SK-N-SH (cell line): ENCODE measurements at regions not wholly inside any gene's neighbourhood (a gene's known extent, or its start where the extent isn't known, plus 50 kb on each side); places are given as distances from the start of the nearest gene placed in this dataset.
A peak's percentile ranks its signal among the peaks of the same experiment; 100 is the strongest.

Experiments
- CTCF ChIA-PET: fragments of 300-600, 350-600 bp; formaldehyde crosslinking; extraction: SDS; loops from one replicate; lab custom pipeline; 2021; lab: Yijun Ruan, JAX
- POLR2A ChIA-PET: fragments of 350-600 bp; sonication (Branson Sonifier 250); formaldehyde crosslinking; extraction: SDS; loops from one replicate; lab custom pipeline; 2020; ENCODE audit warnings: antibody characterized with exemption, inconsistent platforms; lab: Yijun Ruan, JAX
- DNase-seq: peaks from one replicate; pipeline ENCODE4 v3.0.0; 2012
- H2AFZ ChIP-seq: fragments of 200-600 bp; sonication (generic); 2 replicates; pipeline ENCODE4 v1.8.1; 2016; ENCODE audit warnings: antibody characterized with exemption, mild to moderate bottlenecking, low read depth
- H3F3A ChIP-seq: fragments of 200-600 bp; sonication (generic); replicated peaks from 2 replicates; pipeline ENCODE3; 2016; ENCODE audit warnings: antibody characterized with exemption, mild to moderate bottlenecking; ENCODE audit not compliant: insufficient read depth
- H3K27ac ChIP-seq, 2 experiments: fragments of 200-500 bp in 1 of 2; fragments of 200-600 bp in 1 of 2; sonication (Bioruptor generic) in 1 of 2; sonication (generic), shearing (Covaris generic) in 1 of 2; 2 replicates each; pipeline versions ENCODE4 v1.5.1 to v1.6.1; 2014 to 2016; ENCODE audit warnings: low read depth in 2 of 2, inconsistent platforms in 1 of 2, low read length in 1 of 2, mild to moderate bottlenecking in 1 of 2, mixed read lengths in 1 of 2
- H3K27me3 ChIP-seq: fragments of 200-600 bp; sonication (generic), shearing (Covaris generic); 2 replicates; pipeline ENCODE4 v1.6.1; 2016; ENCODE audit warnings: mixed run types; ENCODE audit not compliant: insufficient read depth
- H3K36me3 ChIP-seq, 2 experiments: fragments of 200-500 bp in 1 of 2; fragments of 200-600 bp in 1 of 2; sonication (Bioruptor generic) in 1 of 2; sonication (generic) in 1 of 2; replicated peaks in 1 of 2; 2 replicates each; pipeline versions ENCODE3 to v1.5.1; 2014 to 2016; ENCODE audit warnings: low read length in 1 of 2, mild to moderate bottlenecking in 1 of 2; ENCODE audit not compliant: insufficient read depth in 2 of 2, control insufficient read depth in 1 of 2
- H3K4me1 ChIP-seq, 2 experiments: fragments of 200-500 bp in 1 of 2; fragments of 200-600 bp in 1 of 2; sonication (Bioruptor generic) in 1 of 2; sonication (generic), shearing (Covaris generic) in 1 of 2; 2 replicates each; pipeline versions ENCODE4 v1.5.1 to v1.6.1; 2014 to 2016; ENCODE audit warnings: low read depth in 1 of 2, low read length in 1 of 2, mixed run types in 1 of 2; ENCODE audit not compliant: insufficient read depth in 2 of 2, control insufficient read depth in 1 of 2
- H3K4me2 ChIP-seq: fragments of 200-600 bp; sonication (generic), shearing (Covaris generic); 2 replicates; pipeline ENCODE4 v1.6.1; 2017; ENCODE audit warnings: mixed run types
- H3K4me3 ChIP-seq, 2 experiments: fragments of 200-500 bp in 1 of 2; fragments of 200-600 bp in 1 of 2; sonication (Bioruptor generic) in 1 of 2; sonication (generic), shearing (Covaris generic) in 1 of 2; 2 replicates each; pipeline versions ENCODE4 v1.5.1 to v1.8.1; 2014 to 2016; ENCODE audit warnings: low read depth in 2 of 2, inconsistent platforms in 1 of 2, low read length in 1 of 2, mild to moderate bottlenecking in 1 of 2, mixed read lengths in 1 of 2, moderate library complexity in 1 of 2
- H3K79me2 ChIP-seq: fragments of 200-600 bp; sonication (generic); 2 replicates; pipeline ENCODE4 v1.8.1; 2017; ENCODE audit warnings: mild to moderate bottlenecking; ENCODE audit not compliant: insufficient read depth
- H3K9ac ChIP-seq: fragments of 200-600 bp; sonication (generic); 2 replicates; pipeline ENCODE4 v1.6.1; 2017; ENCODE audit warnings: mixed run types
- H3K9me2 ChIP-seq: fragments of 200-600 bp; sonication (generic); 2 replicates; pipeline ENCODE4 v1.6.1; 2017; ENCODE audit warnings: mixed run types
- H3K9me3 ChIP-seq: fragments of 200-600 bp; sonication (generic); 2 replicates; pipeline ENCODE4 v1.6.1; 2017; ENCODE audit warnings: mixed run types, mild to moderate bottlenecking, moderate library complexity
- H4K20me1 ChIP-seq: fragments of 200-600 bp; sonication (generic); 2 replicates; pipeline ENCODE4 v1.6.1; 2017; ENCODE audit warnings: mild to moderate bottlenecking, mixed run types; ENCODE audit not compliant: insufficient read depth
- EP300 ChIP-seq, 2 experiments: IDR thresholded peaks; 2 replicates each; pipeline versions ENCODE4 v1.4.0 to v1.6.1; 2012; ENCODE audit warnings: borderline replicate concordance in 1 of 2, low read depth in 1 of 2, low read length in 1 of 2
- FOSL2 ChIP-seq: IDR thresholded peaks from 2 replicates; pipeline ENCODE4 v1.4.0; 2012; ENCODE audit warnings: low read depth, mild to moderate bottlenecking, moderate library complexity, borderline replicate concordance
- FOXM1 ChIP-seq: IDR thresholded peaks from 2 replicates; pipeline ENCODE4 v1.4.0; 2012; ENCODE audit warnings: low read depth, mild to moderate bottlenecking
- GABPA ChIP-seq: IDR thresholded peaks from 2 replicates; pipeline ENCODE4 v1.4.0; 2012; ENCODE audit warnings: low read depth, mild to moderate bottlenecking
- GATA2 ChIP-seq: sonication (generic); formaldehyde crosslinking; IDR thresholded peaks from 2 replicates; pipeline ENCODE4 v1.5.0; 2020; ENCODE audit warnings: mild to moderate bottlenecking, missing genetic modification reagents
- IRF3 ChIP-seq: fragments of 150-350 bp; IDR thresholded peaks from 2 replicates; pipeline ENCODE4 v1.6.1; 2016; ENCODE audit warnings: mild to moderate bottlenecking, low read depth, low read length
- JUND ChIP-seq: IDR thresholded peaks from 2 replicates; pipeline ENCODE4 v1.4.0; 2012
- MAX ChIP-seq: IDR thresholded peaks from 2 replicates; pipeline ENCODE4 v1.4.0; 2012; ENCODE audit warnings: low read depth
- NFIC ChIP-seq: IDR thresholded peaks from 2 replicates; pipeline ENCODE4 v1.4.0; 2012; ENCODE audit warnings: borderline replicate concordance
- NRF1 ChIP-seq: IDR thresholded peaks from 2 replicates; pipeline ENCODE4 v1.6.1; 2012; ENCODE audit warnings: low read depth, mild to moderate bottlenecking, low read length
- PBX3 ChIP-seq: IDR thresholded peaks from 2 replicates; pipeline ENCODE4; 2012
- POLR2AphosphoS5 ChIP-seq: IDR thresholded peaks from 2 replicates; pipeline ENCODE4 v1.6.1; 2012; ENCODE audit warnings: low read depth, low read length
- RAD21 ChIP-seq: IDR thresholded peaks from 2 replicates; pipeline ENCODE4 v1.6.1; 2012; ENCODE audit warnings: mild to moderate bottlenecking, low read length
- RCOR1 ChIP-seq: fragments of 150-350 bp; IDR thresholded peaks from 2 replicates; pipeline ENCODE4 v1.6.1; 2017; ENCODE audit warnings: antibody characterized with exemption, low read length
- RFX5 ChIP-seq: IDR thresholded peaks from 2 replicates; pipeline ENCODE4 v1.6.1; 2012; ENCODE audit warnings: mild to moderate bottlenecking, improper control_type of control experiment, low read length
- RXRA ChIP-seq: IDR thresholded peaks from 2 replicates; pipeline ENCODE4 v1.4.0; 2012; ENCODE audit warnings: low read depth, mild to moderate bottlenecking, borderline replicate concordance
- TCF12 ChIP-seq: IDR thresholded peaks from 2 replicates; pipeline ENCODE4 v1.4.0; 2012
- WGBS: methylation state at CpG from one replicate; pipeline ENCODE4 v1.1.6; 2017; ENCODE audit warnings: low lambda C conversion rate; 5-methylcytosine and 5-hydroxymethylcytosine counted together

GRCh38 chr10:36606234-36606839 lies 519.1 kb upstream of the ANKRD30A start (continued):
- TF ChIP-seq MAX (peak; percentile 37; the same call in 1 of the 2 replicates), RXRA (0 out of 2 replicates have a peak, but pooled peaks have one; percentile 38)
- TF ChIP-seq, all 33 proteins: peak for 13

GRCh38 chr10:36604316-36604715 lies 521.1 kb upstream of the ANKRD30A start:
- no peaks in the 10 kb centered on the region for H3K27me3 ChIP-seq
- H3K9ac ChIP-seq, result no peak overlapping the region
- H2AFZ ChIP-seq, result no peak overlapping the region
- DNase-seq, result no peak
- no peaks in the 10 kb centered on the region for H3K9me2 ChIP-seq
- no peak overlapping the region for H3K4me3 ChIP-seq
- peaks cover 39% of the 10 kb centered on the region for H3F3A ChIP-seq
- WGBS, result 97% methylated on average over 2 of the region's 2 CpGs
- no peaks in the 10 kb centered on the region for H3K9me3 ChIP-seq
- H3K4me2 ChIP-seq, result no peak overlapping the region
- no peaks in the 10 kb centered on the region for H3K36me3 ChIP-seq
- no peaks in the 10 kb centered on the region for H4K20me1 ChIP-seq
- peaks cover 0 to 47% of the 10 kb centered on the region in 2 experiments; a peak in 3 of 4 replicates for H3K4me1 ChIP-seq
- H3K79me2 ChIP-seq, result no peaks in the 10 kb centered on the region
- ChIA-PET POLR2A (no interaction called here), CTCF (no interaction called here)
- TF ChIP-seq GATA2, result no peak
- H3K27ac ChIP-seq, result no peak overlapping the region

- Histone ChIP-seq H4K20me1 (no peaks in the 10 kb centered on the region), H3F3A (peaks cover 39% of the 10 kb centered on the region), H3K9me3 (no peaks in the 10 kb centered on the region), H2AFZ (no peak overlapping the region), H3K79me2 (no peaks in the 10 kb centered on the region), H3K4me1 (peaks cover 0 to 43% of the 10 kb centered on the region in 2 experiments; a peak in 3 of 4 replicates), H3K36me3 (no peaks in the 10 kb centered on the region), H3K9me2 (no peaks in the 10 kb centered on the region), H3K9ac (no peak overlapping the region), H3K27ac (no peak overlapping the region), H3K27me3 (no peaks in the 10 kb centered on the region), H3K4me2 (no peak overlapping the region), H3K4me3 (no peak overlapping the region)
- no peak for TF ChIP-seq RFX5
- TF ChIP-seq RAD21, result no peak
- TF ChIP-seq FOXM1, result no peak
- no peak for TF ChIP-seq NFIC
- no peak for TF ChIP-seq GABPA
- DNase-seq, result no peak
- WGBS, result 92% methylated on average over 4 of the region's 4 CpGs
- CTCF ChIA-PET, result no interaction called here
- POLR2A ChIA-PET, result no interaction called here
These were observed 521.7 kb upstream of the ANKRD30A start for GRCh38 chr10:36603688-36604087.

GRCh38 chr10:36602374-36602773 lies 523.0 kb upstream of the ANKRD30A start:
- H3K27ac ChIP-seq, result peak overlapping the region in 1 of 2 experiments; percentile 61; a peak in 2 of 4 replicates
- H3K4me2 ChIP-seq, result peak overlapping the region; percentile 29; the same call in 1 of the 2 replicates
- no peaks in the 10 kb centered on the region for H3K27me3 ChIP-seq
- H4K20me1 ChIP-seq, result no peaks in the 10 kb centered on the region
- no peak overlapping the region; a peak in 1 of 4 replicates for H3K4me3 ChIP-seq
- WGBS, result 27% methylated on average over 4 of the region's 4 CpGs
- 0 out of 2 replicates have a peak overlapping the region, but pooled peaks have one; percentile 29 for H2AFZ ChIP-seq
- no peaks in the 10 kb centered on the region for H3K79me2 ChIP-seq
- TF ChIP-seq TCF12 (peak; percentile 74), FOXM1 (0 out of 2 replicates have a peak, but pooled peaks have one; percentile 39), RCOR1 (no peak), JUND (peak; percentile 65), POLR2AphosphoS5 (no peak), EP300 (IDR thresholded peaks at IDR 0.05; ENCODE audit: borderline replicate concordance in 1 of 2, low read depth in 1 of 2, low read length in 1 of 2) (peak in 1 of 2 experiments; percentile 73; a peak in 1 of 4 replicates), PBX3 (peak; percentile 66), IRF3 (no peak), NRF1 (no peak), NFIC (peak; percentile 33; the same call in 1 of the 2 replicates), FOSL2 (peak; percentile 74; the same call in 1 of the 2 replicates)
- CTCF ChIA-PET, result no interaction called here
- POLR2A ChIA-PET, result no interaction called here
- no peak overlapping the region for H3K9ac ChIP-seq
- peaks cover 27% of the 10 kb centered on the region for H3F3A ChIP-seq
- no peak for DNase-seq
- H3K9me2 ChIP-seq, result no peaks in the 10 kb centered on the region
- no peaks in the 10 kb centered on the region for H3K9me3 ChIP-seq
- H3K4me1 ChIP-seq, result peaks cover 0 to 31% of the 10 kb centered on the region in 2 experiments; a peak in 3 of 4 replicates
- no peaks in the 10 kb centered on the region for H3K36me3 ChIP-seq
